GM23338 (cell line): ENCODE measurements at regions not wholly inside any gene's neighbourhood (a gene's known extent, or its start where the extent isn't known, plus 50 kb on each side); places are given as distances from the start of the nearest gene placed in this dataset.

ENCODE experiments used
- ATAC-seq: fragments of 200-7000 bp; cut with Tn5 transposase; 3 replicates; pipeline ENCODE4 v1.9.1; 2020
- DNase-seq: peaks from one replicate; pipeline ENCODE4 v3.0.0-alpha.2; 2015; ENCODE audit warnings: low spot score
- H2AFZ ChIP-seq: fragments of 200-600 bp; sonication (generic); 2 replicates; pipeline ENCODE4 v1.8.0; 2016; ENCODE audit warnings: antibody characterized with exemption, mild to moderate bottlenecking, moderate library complexity
- H3F3A ChIP-seq: fragments of 200-600 bp; sonication (generic); replicated peaks from 2 replicates; pipeline ENCODE4 v1.8.0; 2017; ENCODE audit warnings: antibody characterized with exemption, mixed run types, low read depth
- H3K27ac ChIP-seq: fragments of 200-600 bp; sonication (generic); 2 replicates; pipeline ENCODE4 v1.6.1; 2016; ENCODE audit warnings: low read depth
- H3K27me3 ChIP-seq: fragments of 200-600 bp; sonication (generic); 2 replicates; pipeline ENCODE4 v1.8.0; 2016; ENCODE audit warnings: mild to moderate bottlenecking, mixed run types, moderate library complexity; ENCODE audit not compliant: insufficient read depth
- H3K36me3 ChIP-seq: fragments of 200-600 bp; sonication (generic); 2 replicates; pipeline ENCODE4 v1.8.0; 2016; ENCODE audit warnings: mild to moderate bottlenecking; ENCODE audit not compliant: insufficient read depth
- H3K4me1 ChIP-seq: fragments of 200-600 bp; sonication (generic); 2 replicates; pipeline ENCODE4 v1.8.0; 2016; ENCODE audit warnings: mild to moderate bottlenecking, moderate library complexity; ENCODE audit not compliant: insufficient read depth
- H3K4me2 ChIP-seq: fragments of 200-600 bp; sonication (generic); 2 replicates; pipeline ENCODE4 v1.7.1; 2017; ENCODE audit warnings: mixed run types
- H3K4me3 ChIP-seq: fragments of 200-600 bp; sonication (generic); 2 replicates; pipeline ENCODE4 v1.6.1; 2016; ENCODE audit warnings: mixed run types
- H3K79me2 ChIP-seq: fragments of 200-600 bp; sonication (generic); replicated peaks from 2 replicates; pipeline ENCODE4 v1.8.0; 2017; ENCODE audit warnings: mild to moderate bottlenecking; ENCODE audit not compliant: insufficient read depth
- H3K9me2 ChIP-seq: fragments of 200-600 bp; sonication (generic); 2 replicates; pipeline ENCODE4 v1.8.0; 2017; ENCODE audit not compliant: insufficient read depth
- H4K20me1 ChIP-seq: fragments of 200-600 bp; sonication (generic); replicated peaks from 2 replicates; pipeline ENCODE4 v1.8.0; 2017; ENCODE audit warnings: mild to moderate bottlenecking; ENCODE audit not compliant: insufficient read depth
- H3K27ac Mint-ChIP-seq: 2 replicates; pipeline ENCODE4 v1.8.0; 2020; ENCODE audit warnings: inconsistent platforms, mild to moderate bottlenecking, moderate library complexity, mixed read lengths
- H3K27me3 Mint-ChIP-seq: 3 replicates; pipeline ENCODE4 v1.8.0; 2022; ENCODE audit warnings: low read depth, mild to moderate bottlenecking, moderate library complexity, mixed read lengths, inconsistent platforms; ENCODE audit not compliant: insufficient read depth, poor library complexity
- H3K36me3 Mint-ChIP-seq: 3 replicates; pipeline ENCODE4 v1.8.0; 2021; ENCODE audit warnings: low read depth, mild to moderate bottlenecking, inconsistent platforms, moderate library complexity, mixed read lengths
- H3K4me1 Mint-ChIP-seq: 3 replicates; pipeline ENCODE4 v1.8.0; 2020; ENCODE audit warnings: mild to moderate bottlenecking, inconsistent platforms, mixed read lengths
- H3K4me3 Mint-ChIP-seq: 3 replicates; pipeline ENCODE4 v1.8.0; 2021; ENCODE audit warnings: moderate library complexity, mild to moderate bottlenecking, inconsistent platforms, mixed read lengths
- H3K9me3 Mint-ChIP-seq: 3 replicates; pipeline ENCODE4 v1.8.0; 2020; ENCODE audit warnings: moderate library complexity, mild to moderate bottlenecking, inconsistent platforms, mixed read lengths
- CREB1 ChIP-seq: fragments of 250-450 bp; sonication (Bioruptor Pico); IDR thresholded peaks from 2 replicates; pipeline ENCODE4 v1.5.0; 2020; ENCODE audit warnings: low read depth, mild to moderate bottlenecking, moderate library complexity
- CTCF ChIP-seq, 2 experiments: fragments of 200-600 bp in 1 of 2; sonication (generic) in 1 of 2; conservative IDR thresholded peaks; 2 replicates each; pipeline versions ENCODE4 v1.5.1 to v1.6.1; 2016 to 2017; ENCODE audit warnings: antibody characterized with exemption in 2 of 2, low read depth in 2 of 2, mild to moderate bottlenecking in 2 of 2, moderate library complexity in 1 of 2
- ETS1 ChIP-seq: IDR thresholded peaks from 2 replicates; pipeline ENCODE4 v1.6.1; 2016; ENCODE audit warnings: antibody characterized with exemption
- EZH2 ChIP-seq: fragments of 200-600 bp; sonication (generic); IDR thresholded peaks from one replicate; pipeline ENCODE4 v1.8.0; 2017; ENCODE audit warnings: antibody characterized with exemption, mild to moderate bottlenecking, low read depth; ENCODE audit not compliant: unreplicated experiment
- EZH2phosphoT487 ChIP-seq: fragments of 200-600 bp; sonication (generic); IDR thresholded peaks from one replicate; pipeline ENCODE4 v1.8.1; 2018; ENCODE audit warnings: antibody characterized with exemption; ENCODE audit not compliant: unreplicated experiment
- JUNB ChIP-seq: IDR thresholded peaks from one replicate; pipeline ENCODE4 v1.6.1; 2016; ENCODE audit warnings: antibody characterized with exemption; ENCODE audit not compliant: unreplicated experiment
- NANOG ChIP-seq: IDR thresholded peaks from 2 replicates; pipeline ENCODE4 v1.6.1; 2016; ENCODE audit warnings: antibody characterized with exemption, borderline replicate concordance
- POLR2AphosphoS5 ChIP-seq: IDR thresholded peaks from 2 replicates; pipeline ENCODE4 v1.6.1; 2016; ENCODE audit warnings: antibody characterized with exemption, low read depth
- STAT1 ChIP-seq: IDR thresholded peaks from one replicate; pipeline ENCODE4 v1.6.1; 2016; ENCODE audit warnings: antibody characterized with exemption; ENCODE audit not compliant: unreplicated experiment
- ZNF114 ChIP-seq: fragments of 250-450 bp; sonication (Bioruptor Pico); IDR thresholded peaks from 2 replicates; pipeline ENCODE4 v1.5.0; 2020; ENCODE audit warnings: mild to moderate bottlenecking, moderate library complexity
- ZNF331 ChIP-seq: fragments of 250-450 bp; sonication (Bioruptor Pico); IDR thresholded peaks from 2 replicates; pipeline ENCODE4 v1.5.0; 2020; ENCODE audit warnings: low read depth, mild to moderate bottlenecking, moderate library complexity
- ZNF462 ChIP-seq: fragments of 250-450 bp; sonication (Bioruptor Pico); IDR thresholded peaks from 2 replicates; pipeline ENCODE4 v1.5.0; 2020; ENCODE audit warnings: mild to moderate bottlenecking, moderate library complexity

- TF ChIP-seq EZH2phosphoT487 (no peak), ETS1 (no peak), EZH2 (no peak), ZNF331 (CRISPR knock-in tag) (no peak), NANOG (no peak), JUNB (no peak)
These were observed 146.2 kb downstream of the PCDH7 start (continued) for GRCh38 chr4:30866346-30866745.

DNA sequence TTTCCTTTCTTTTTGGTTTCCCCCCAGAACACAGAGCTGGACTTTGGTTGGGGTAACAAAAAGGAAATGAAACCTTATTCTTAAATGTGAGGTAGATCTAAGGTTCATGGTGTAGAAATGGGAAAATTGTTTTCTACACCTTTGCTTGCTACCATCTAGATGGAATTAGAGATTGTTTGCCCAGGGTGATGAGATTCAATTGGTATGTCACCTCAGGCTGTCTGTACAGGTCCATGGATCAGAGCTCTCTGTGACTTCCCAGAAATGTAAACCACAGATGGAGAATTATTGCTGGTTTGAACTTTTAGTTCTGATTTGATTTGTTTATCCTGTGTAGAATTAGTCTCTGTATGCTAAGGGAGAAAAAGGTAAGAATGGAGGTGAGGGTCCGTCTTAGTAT lies 146.7 kb downstream of the PCDH7 start:
- Mint-ChIP-seq H3K27ac (no peak overlapping the region; the same call in 1 of the 2 replicates), H3K27me3 (no peaks in the 10 kb centered on the region), H3K9me3 (no peaks in the 10 kb centered on the region), H3K36me3 (no peaks in the 10 kb centered on the region), H3K4me1 (peaks cover 6% of the 10 kb centered on the region; the same call in 2 of the 3 replicates), H3K4me3 (no peak overlapping the region)
- TF ChIP-seq JUNB = no peak
- TF ChIP-seq EZH2phosphoT487 = no peak
- no peak for TF ChIP-seq NANOG
- TF ChIP-seq CREB1 (CRISPR knock-in tag) = no peak
- no peak for TF ChIP-seq ETS1
- no peak for TF ChIP-seq STAT1
- TF ChIP-seq CTCF (conservative IDR thresholded peaks at IDR 0.05; ENCODE audit: low read depth in 2 of 2) = no peak
- TF ChIP-seq EZH2 = no peak
- no peak for TF ChIP-seq ZNF114 (CRISPR knock-in tag)
- TF ChIP-seq ZNF331 (CRISPR knock-in tag) = no peak
- TF ChIP-seq ZNF462 (CRISPR knock-in tag) = no peak
- no peak for TF ChIP-seq POLR2AphosphoS5
- no peaks in the 10 kb centered on the region for H3K27me3 ChIP-seq
- H3K4me2 ChIP-seq = no peak overlapping the region
- no peaks in the 10 kb centered on the region for H3K36me3 ChIP-seq
- no peak overlapping the region for H2AFZ ChIP-seq
- H3K79me2 ChIP-seq = no peaks in the 10 kb centered on the region
- no peaks in the 10 kb centered on the region for H4K20me1 ChIP-seq
- no peaks in the 10 kb centered on the region for H3K4me1 ChIP-seq
- ATAC-seq (no peak), DNase-seq (no peak)
- H3K4me3 ChIP-seq = no peak overlapping the region
- H3K27ac ChIP-seq = no peak overlapping the region
- H3K9me2 ChIP-seq = no peaks in the 10 kb centered on the region
- no peaks in the 10 kb centered on the region for H3F3A ChIP-seq
